HG02610 (cell line): ENCODE measurements at regions not wholly inside any gene's neighbourhood (a gene's known extent, or its start where the extent isn't known, plus 50 kb on each side); places are given as distances from the start of the nearest gene placed in this dataset.

Experiments
- ATAC-seq: cut with Tn5 transposase; IDR thresholded peaks from one replicate; pipeline ENCODE4 v1.9.1; 2021; ENCODE audit warnings: mild to moderate bottlenecking, moderate library complexity; ENCODE audit not compliant: unreplicated experiment

DNA sequence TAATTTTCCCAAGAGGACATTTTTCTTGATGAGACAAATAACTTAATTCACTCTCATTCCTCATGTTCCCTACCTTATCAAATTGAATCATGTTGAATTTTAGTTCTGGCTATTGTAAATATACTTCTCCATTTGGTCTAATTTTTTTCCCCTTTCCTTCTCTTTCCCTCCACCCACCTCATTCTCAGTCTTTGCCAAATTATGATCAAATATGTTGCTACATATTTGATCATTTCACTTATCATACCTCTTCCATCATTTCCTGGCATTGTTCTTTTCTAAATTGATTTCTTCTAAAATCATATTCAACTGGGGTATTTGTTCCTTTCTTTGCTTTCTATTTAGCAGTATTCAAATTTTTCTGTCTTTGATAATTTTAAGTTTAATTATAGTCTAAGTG lies 52.3 kb downstream of the HDGFL1 start:
- no peak for ATAC-seq

DNA sequence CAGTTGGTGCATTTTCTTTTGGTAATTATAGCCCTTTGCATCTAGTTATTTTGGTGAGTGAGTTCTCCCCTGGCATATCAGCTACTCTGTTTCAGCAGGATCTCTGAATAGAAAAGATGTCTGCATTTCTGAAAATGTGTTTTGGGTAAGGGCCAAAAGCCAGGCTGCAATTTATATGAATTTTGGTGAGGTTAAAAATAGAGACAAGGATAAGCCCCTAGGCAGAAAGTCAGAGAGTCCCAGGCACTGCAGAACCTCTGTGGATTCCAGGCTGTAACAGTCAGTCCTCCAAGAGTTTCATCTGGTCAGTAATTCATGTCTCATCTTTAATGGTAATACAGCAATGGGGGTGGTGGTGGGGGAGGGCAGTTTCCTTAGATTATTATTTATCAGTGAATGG lies 53.0 kb downstream of the HDGFL1 start:
- ATAC-seq: no peak

DNA sequence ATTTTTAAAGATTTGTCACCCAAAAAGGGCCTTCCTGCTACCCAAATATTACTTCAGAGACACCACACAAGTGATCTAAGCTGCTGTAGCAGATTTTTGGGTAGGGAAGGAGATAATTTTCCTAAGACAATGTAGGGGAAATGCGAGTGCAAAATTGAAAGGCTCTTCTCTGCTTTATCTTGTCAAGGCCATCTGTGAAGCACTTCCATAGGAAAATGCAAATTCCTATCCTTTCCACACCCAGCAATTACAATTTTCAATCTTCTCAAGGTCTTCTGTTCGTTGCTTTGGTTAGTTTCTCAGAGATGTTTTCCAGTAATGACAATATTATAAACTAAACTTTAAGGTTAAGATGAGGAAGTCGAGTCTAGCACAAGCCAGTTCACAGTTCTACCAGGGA lies 53.4 kb downstream of the HDGFL1 start:
- ATAC-seq: no peak

DNA sequence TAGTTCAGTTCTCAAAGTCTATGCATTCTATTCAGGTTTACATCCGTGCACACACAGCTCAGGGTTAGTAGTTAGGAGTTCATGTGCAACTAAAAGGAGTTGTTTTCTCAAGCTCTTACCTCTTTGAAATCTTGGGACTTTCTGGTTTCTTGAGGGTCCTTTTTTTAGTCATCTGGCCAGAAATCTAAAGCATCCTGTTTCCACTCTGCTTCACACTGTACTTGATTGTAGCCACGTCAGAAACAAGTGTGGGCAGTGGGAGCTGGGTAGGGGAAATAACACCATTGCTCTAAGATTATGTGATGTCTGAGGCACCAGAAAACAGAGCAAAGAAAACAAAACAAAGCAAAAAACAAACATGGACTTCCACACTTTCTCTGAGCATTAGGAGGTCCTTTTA lies 58.3 kb downstream of the HDGFL1 start:
- no peak for ATAC-seq

DNA sequence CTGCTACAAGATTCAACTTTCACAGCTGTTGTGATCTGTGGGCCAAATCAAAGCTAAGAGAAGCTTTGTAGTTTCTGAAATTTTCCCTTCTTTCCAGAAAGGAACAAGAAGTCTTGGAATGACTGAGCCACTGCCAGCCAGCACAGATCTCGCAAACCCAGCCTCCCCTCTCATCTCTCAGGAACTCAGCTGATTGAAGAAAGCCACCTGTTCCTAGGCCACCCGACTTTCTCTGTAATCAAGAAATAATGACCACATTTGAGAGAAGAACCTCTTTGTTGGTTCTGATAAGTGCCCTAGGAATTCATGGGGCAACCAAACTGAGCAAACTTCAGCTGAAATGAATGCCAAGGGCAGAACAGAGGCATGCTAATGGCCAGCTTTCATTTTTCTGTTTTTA lies 61.7 kb downstream of the HDGFL1 start:
- no peak for ATAC-seq

DNA sequence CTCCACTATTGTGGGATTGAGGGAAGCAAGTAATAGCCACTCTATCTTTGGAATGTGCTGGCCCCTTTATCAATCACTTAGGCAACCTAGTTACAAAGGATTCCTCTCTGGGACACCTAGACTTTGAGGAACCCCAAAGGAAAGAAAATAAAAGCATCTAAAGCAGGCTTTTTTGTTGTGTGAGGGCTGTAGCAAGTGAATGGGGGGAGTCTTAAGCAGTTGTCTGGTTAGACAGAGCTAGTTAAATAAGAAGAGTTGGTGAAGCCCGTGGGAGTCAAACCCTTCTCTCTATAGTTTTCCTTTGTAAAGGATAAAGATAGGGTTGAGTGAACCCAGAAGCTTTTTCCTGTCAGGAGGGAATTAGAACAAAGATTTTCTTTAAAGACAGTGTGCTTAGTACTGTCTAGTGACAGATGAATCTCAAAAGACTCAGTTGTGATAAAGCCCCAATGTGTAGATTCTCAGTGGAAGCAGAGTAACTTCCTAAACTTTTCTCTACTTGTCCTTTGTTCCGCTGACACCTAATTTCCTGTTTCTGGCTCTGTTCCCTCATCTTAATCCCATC lies 63.3 kb downstream of the HDGFL1 start:
- no peak for ATAC-seq

DNA sequence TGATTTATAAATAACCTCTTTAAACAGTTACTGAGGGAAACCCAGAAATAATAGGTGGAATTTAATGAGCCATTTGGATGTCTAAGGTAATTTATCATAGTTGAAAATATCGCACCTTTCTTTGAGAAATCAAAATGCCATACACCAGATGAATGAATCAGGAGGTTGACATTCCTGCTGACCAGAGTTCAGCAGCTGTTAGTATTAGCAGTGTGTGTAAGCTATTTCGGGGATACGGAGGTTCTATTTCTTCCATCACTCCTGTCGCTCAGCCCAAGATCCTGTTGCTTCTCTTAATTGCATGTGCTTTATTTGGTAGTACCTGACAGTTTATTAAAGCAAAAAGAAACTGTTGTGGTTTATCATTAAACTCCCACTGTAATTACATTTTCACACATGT lies 67.1 kb downstream of the HDGFL1 start:
- no peak for ATAC-seq

DNA sequence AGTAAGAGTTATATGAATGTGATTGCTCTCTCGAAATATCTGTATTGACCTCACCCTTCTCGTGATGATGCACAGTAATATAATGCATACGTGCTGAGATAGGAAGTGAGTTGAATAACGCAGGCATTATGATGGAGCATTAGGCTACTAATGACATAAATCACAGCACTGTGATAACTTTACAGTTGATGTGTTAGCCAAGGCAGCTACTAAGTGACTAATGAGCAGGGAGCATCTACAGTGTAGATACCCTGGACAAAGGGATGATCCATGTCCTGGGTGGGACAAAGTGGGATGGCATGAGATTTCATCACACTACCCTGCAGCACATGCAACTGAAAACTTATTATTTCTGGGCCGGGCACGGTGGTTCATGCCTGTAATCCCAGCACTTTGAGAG lies 68.4 kb downstream of the HDGFL1 start:
- no peak for ATAC-seq

DNA sequence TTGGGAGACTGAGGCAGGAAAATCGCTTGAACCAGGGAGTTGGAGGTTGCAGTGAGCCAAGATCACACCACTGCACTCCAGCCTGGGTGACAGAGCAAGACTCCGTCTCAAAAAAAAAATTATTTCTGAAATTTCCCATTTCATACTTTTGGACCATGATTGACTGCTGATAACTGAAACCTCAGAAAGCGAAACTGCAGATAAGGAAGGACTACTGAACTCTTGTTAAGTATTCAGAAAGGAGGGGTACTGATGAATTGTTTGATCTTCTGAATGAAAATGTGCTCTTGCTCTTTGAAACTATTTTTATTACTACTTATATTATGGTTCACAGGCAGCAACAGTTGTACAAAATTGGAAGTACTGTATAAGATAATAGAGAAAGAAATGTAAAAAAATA lies 69.0 kb downstream of the HDGFL1 start:
- no peak for ATAC-seq

DNA sequence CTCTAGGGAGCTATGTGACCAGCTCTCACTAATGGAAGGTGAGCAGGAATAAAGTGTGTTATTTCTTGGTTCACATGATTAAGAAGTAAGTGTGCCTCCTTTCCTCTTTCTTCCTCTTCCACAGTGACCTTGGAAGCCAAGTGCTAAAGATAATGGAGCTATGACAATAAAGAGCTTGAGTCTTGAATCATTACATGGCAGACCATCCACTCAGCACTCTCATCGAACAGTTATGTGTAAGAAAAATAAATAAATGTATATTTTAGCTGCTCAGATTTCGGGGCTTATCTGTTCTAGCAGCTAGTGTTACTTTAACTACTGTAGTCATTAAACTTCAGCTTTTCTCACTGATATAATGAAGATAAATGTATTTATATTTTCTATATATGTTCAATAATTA lies 72.9 kb downstream of the HDGFL1 start:
- ATAC-seq: no peak

DNA sequence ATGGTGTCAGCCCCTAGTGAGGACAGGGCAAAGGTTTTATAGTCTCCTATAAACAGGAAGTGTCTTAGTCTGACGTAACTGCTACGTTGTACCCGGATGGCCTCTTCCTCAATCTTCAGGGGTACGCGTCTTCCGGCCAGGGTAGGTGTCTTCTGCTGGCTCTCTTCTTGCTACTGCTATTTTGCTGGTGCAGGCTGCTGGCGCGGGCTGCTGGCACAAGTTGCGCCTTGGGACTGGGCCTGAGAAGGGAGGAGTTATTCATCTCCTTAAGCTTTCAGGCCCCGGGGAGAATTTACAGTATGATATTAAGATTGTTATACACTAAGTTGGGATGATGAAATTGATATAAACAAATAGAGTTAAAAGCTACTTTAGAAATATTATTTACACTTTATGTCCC lies 74.4 kb downstream of the HDGFL1 start:
- no peak for ATAC-seq

DNA sequence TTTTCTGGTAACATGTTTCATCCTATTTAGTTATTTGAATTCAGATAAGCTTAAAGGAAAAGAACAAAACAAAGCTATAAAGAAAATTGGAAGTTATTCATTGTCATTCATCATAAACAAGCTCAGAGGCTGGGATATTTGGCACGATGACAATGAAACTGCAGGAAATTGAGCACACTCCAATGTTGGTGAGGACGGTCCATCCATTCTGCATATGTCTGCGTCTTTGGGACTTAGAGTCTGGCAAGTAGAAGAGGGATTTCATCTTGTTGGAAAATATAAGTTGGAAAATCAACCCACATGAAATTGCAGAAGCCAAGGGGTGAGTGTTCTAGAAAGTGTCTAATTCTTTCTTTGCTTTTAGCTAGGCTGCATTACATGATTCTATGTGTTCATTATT lies 78.4 kb downstream of the HDGFL1 start:
- no peak for ATAC-seq

DNA sequence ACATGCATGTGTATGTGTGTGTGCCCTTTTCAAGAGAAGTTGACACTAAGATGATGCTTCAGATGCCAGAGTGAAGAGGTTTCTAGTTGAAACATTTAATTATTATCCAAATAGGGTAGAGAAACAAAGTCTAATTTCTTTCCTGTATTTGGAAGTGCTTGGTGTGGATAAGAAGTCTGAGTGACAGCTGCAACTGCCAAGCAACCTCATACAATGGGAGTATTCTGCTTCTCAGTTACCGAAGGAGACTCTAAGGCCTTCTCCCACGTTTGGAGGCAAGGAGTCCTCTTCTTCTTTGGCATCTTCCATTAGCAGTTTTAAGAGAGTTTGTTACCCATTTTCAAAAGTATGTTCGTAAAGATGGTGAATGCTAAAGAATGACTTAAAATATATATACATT lies 82.4 kb downstream of the HDGFL1 start:
- ATAC-seq: no peak

DNA sequence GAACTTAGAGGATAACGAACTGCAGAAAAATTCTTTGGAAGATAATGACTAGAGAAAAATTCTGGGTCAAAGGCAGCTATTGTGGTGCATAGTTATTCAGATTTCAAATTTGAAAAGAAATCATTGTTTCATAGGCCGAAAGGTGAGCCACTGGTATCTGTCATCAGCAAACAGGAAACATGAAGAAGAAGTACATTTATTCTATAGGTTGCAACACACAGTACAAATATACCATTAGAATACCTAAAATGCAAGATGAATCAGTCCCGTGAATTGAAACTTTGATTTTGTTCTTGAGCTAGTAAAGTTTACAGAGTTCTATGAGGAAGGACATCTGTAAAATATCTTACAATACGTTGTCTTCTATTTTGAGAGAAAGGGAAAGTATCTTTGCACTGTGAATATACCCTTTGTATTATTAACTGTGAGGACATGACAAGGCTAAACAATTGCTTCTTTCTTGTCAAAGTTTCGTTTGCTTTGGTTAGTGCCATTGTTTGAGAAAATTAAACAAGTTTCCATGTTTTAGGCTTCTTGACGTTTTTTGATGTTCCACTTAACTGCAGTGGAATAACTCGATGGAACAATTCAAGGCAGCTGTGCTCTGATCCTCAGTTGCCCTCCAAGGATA lies 84.7 kb downstream of the HDGFL1 start:
- no peak for ATAC-seq

DNA sequence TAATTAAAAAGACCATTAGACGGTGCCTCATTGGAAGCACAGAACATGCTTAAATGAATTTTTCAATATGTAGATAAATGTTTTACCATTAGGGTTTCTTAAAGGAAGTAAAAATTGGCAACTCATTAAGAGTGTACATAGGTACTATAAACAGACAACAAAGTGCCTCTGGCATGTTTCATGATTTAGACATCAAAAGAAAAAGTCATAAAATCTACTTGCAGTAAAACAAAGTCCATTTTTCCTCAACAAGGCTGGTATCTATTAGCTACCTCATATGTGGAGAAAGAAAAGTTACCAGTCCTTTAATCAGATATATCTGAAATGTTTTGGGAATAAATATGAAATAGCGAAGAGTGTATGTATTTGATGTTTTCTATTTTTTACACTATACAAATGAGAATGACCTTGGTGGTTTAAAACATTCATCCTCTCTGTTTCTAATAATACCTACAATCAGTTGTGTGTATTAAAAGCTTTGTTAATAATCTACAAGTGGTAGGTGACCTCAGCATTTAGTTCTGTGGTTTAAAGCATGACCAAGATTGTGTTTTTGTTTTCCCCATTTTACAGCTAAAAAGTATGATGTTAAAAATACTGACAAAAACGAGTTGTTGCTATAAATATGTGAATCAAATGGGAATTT lies 87.5 kb downstream of the HDGFL1 start:
- ATAC-seq: no peak

DNA sequence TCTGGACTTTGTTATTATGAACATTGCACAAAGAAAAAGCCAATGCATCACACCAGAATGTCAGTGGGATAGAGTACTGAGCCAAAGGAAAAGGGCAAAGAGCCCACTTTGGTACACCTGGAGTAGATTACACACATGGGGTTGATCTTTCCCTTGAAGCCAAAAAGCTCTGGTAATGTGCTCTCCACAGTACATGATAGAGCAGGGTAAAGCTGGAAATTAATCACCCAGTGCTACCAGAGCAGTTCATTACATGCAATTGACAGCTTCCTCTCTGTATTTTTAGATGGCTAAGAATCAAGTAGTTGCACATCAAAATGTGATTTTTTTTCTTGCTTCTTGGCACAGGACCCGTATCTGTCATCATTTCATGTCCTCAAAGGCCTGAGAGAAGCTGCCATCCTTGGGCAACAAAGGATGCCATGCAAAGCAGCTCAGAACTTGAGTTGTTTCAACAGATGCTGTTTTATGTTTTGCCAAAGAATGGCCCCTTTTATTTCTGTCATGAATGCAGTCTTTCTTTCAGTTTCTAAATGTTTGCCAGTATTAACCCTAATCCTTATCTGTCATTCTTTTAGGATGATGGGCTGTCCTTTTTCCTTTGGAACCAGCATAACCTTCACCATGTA lies 88.1 kb downstream of the HDGFL1 start:
- no peak for ATAC-seq

DNA sequence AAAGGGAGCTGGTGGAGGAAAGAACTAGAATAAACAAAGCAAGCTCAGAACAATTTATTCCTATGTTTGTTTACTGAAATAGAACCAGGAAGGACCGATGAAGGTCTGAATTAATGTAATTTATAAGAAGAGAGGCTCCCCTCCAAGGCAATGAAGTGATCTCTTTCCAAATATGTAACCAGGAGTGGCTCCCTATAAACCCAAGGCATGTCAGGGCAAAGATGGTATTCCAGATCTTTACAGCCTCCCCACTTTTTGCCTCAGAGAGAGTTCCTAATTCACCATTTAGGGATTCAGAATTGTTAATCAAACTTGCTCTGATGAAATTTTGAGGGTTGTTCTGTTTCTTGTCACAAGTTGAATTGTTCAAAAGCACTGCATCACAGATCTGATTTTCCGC lies 88.8 kb downstream of the HDGFL1 start:
- ATAC-seq: no peak

DNA sequence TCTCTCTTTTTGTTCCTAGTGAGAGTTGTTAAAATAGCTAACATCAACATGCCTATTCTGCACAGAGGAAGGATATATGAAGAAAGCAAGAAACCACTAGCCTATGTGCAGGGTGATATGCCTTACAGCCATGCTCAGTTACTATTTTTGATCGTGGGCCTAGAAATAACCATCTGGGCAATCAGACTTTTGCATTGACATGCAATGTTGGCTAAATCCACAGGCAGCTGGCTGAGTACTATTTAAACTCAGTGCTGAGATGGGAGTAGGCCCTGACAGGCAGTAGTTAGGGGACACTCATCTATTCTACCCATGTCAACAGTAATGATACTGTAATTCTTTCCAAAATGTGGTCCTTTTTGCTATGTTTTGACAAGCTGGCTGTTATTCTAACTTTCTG lies 89.6 kb downstream of the HDGFL1 start:
- ATAC-seq: no peak

DNA sequence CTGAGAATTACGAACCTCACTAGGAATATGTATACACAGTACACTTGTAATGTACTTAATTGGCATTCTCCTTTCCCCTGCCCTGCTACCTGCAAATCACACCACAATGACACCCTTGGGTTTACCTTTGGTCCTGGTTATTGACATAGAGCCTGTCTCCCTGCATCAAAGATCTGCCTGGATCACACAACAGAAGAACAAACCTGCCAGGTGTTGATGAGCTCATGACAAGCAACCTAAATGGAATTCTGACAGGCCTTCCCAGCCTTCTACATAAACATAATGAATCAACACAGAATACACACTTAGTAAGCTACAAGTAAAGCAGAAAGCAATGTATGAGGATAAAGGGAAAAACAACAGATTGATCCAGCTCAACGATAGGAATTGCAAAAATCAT lies 95.6 kb downstream of the HDGFL1 start:
- no peak for ATAC-seq

DNA sequence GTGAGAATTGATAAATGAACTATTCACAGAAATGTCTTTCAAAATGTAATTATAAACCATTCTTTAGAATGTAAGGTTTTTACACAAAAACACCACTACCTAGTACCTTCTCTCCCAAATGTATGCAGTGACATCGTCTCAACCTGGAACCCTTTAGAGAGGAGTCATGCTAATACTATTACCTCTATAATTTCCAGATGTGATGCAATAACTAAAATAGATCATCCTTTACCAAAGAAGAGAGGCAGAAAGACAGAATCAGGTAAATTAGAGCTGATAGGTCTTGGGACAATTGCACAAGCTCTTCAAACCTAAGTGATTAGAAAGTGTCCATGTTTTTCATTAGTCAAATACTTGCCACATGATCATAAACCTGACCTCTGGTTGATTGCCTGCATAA lies 96.7 kb downstream of the HDGFL1 start:
- no peak for ATAC-seq

DNA sequence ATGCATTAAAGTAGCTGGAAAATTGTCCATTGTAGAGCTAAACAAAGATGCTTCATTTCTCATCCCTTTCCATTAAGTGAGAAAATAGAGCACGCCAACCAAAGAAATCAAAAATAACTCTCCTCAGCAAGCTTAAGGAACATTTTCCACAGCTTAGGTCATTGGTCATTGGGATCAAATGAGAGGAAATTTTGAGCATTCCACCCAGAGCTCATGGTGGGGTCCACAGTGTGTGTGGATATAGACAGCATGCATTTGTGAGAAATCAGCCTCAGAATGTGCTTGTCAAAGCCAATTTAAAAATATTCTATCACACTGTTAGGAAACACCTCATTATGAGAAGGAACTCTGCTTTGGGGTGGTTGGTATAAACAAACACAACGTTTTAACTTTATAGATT lies 97.2 kb downstream of the HDGFL1 start:
- ATAC-seq: no peak

DNA sequence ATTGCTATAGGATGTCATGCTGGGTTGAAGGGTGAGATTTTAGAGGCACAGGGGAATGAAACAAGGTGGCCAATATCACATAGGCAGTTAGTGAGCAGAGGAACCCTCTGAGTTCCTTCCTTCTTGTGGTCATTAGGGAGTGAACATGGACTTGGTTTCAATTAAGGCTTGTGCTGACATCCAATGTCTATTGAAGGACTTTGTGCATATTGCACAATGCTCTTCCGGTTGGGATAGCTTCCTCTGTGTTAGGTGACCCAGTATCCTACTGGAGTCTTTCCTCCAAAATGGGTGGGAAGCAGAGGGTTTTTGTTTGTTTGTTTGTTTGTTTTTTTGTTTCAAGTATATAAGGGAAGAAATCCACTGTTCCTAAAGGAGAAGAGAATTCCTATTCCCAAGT lies 98.5 kb downstream of the HDGFL1 start:
- no peak for ATAC-seq
